K562 (cell line): ENCODE measurements at regions not wholly inside any gene's neighbourhood (a gene's known extent, or its start where the extent isn't known, plus 50 kb on each side); places are given as distances from the start of the nearest gene placed in this dataset.

Source experiments
- ARNT ChIP-seq, 2 experiments: fragments of 450-650 bp; IDR thresholded peaks; 2 replicates each; pipeline ENCODE4 v1.6.1; 2016; ENCODE audit warnings: mild to moderate bottlenecking in 1 of 2
- CEBPB ChIP-seq: fragments of 450-650 bp; IDR thresholded peaks from 2 replicates; pipeline ENCODE4 v1.6.1; 2016; ENCODE audit warnings: missing genetic modification characterization, missing compliant biosample characterization
- CHD2 ChIP-seq: IDR thresholded peaks from 2 replicates; pipeline ENCODE4 v1.6.1; 2011; ENCODE audit warnings: low read depth, low read length
- CTCF ChIP-seq, 3 experiments: IDR thresholded peaks in 2 of 3; conservative IDR thresholded peaks in 1 of 3; 2 replicates each; pipeline ENCODE4 v1.5.1; 2011 to 2012; ENCODE audit warnings: low read length in 3 of 3, mild to moderate bottlenecking in 3 of 3, control low read depth in 2 of 3, improper control_type of control experiment in 1 of 3, inconsistent platforms in 1 of 3, low read depth in 1 of 3, mixed read lengths in 1 of 3, moderate library complexity in 1 of 3; ENCODE audit not compliant: insufficient read depth in 2 of 3
- EZH2 ChIP-seq: IDR thresholded peaks from 2 replicates; pipeline ENCODE4 v1.6.1; 2012; ENCODE audit warnings: low read depth, mild to moderate bottlenecking, inconsistent platforms, low read length, borderline replicate concordance
- JUNB ChIP-seq: fragments of 450-650 bp; formaldehyde crosslinking; conservative IDR thresholded peaks from 2 replicates; pipeline ENCODE4 v1.4.0; 2020; ENCODE audit warnings: mild to moderate bottlenecking
- NFIC ChIP-seq: fragments of 450-650 bp; IDR thresholded peaks from 2 replicates; pipeline ENCODE4 v1.6.1; 2017; ENCODE audit warnings: mild to moderate bottlenecking, inconsistent platforms
- NRF1 ChIP-seq, 2 experiments: fragments of 450-650 bp; IDR thresholded peaks in 1 of 2; conservative IDR thresholded peaks in 1 of 2; 2 replicates each; pipeline ENCODE4 v1.6.1; 2014; ENCODE audit warnings: mild to moderate bottlenecking in 2 of 2
- SP1 ChIP-seq: sonication (generic); formaldehyde crosslinking; IDR thresholded peaks from 2 replicates; pipeline ENCODE4 v1.8.1; 2022; ENCODE audit warnings: mild to moderate bottlenecking, missing genetic modification reagents
- TCF7L2 ChIP-seq: fragments of 150-350 bp; IDR thresholded peaks from 2 replicates; pipeline ENCODE4 v1.6.1; 2016; ENCODE audit warnings: low read depth, mild to moderate bottlenecking, low read length, moderate library complexity
- THRB ChIP-seq: fragments of 450-650 bp; formaldehyde crosslinking; conservative IDR thresholded peaks from 2 replicates; pipeline ENCODE4 v1.4.0; 2022; ENCODE audit warnings: mild to moderate bottlenecking, missing genetic modification characterization
- ZBTB7A ChIP-seq: IDR thresholded peaks from 2 replicates; pipeline ENCODE4 v1.6.1; 2011; ENCODE audit warnings: low read depth, mild to moderate bottlenecking, low read length, moderate library complexity, borderline replicate concordance; ENCODE audit not compliant: control insufficient read depth
- ZNF324 ChIP-seq: fragments of 250-450 bp; sonication (Bioruptor Pico); IDR thresholded peaks from 2 replicates; pipeline ENCODE4 v1.4.0; 2020; ENCODE audit warnings: mild to moderate bottlenecking

- TF ChIP-seq CTCF (IDR thresholded peaks at IDR 0.05 in 2 of 3, conservative IDR thresholded peaks at IDR 0.05 in 1 of 3; ENCODE audit: insufficient read depth in 2 of 3, low read depth in 1 of 3, low read length in 3 of 3) (no peak), CHD2 (no peak), NRF1 (conservative IDR thresholded peaks at IDR 0.05 in 1 of 2, IDR thresholded peaks at IDR 0.05 in 1 of 2) (no peak), CEBPB (tag) (peak; percentile 72), ZBTB7A (no peak), NFIC (no peak), ZNF324 (CRISPR knock-in tag) (no peak), JUNB (CRISPR knock-in tag) (no peak), EZH2 (no peak), SP1 (no peak), THRB (CRISPR knock-in tag) (no peak), TCF7L2 (no peak), ARNT (IDR thresholded peaks at IDR 0.05) (no peak)
Observed at GRCh38 chr2:145749556-145749955, 1229.6 kb upstream of the ZEB2 start.
